Natural killer cell (primary cell): ENCODE measurements at regions not wholly inside any gene's neighbourhood (a gene's known extent, or its start where the extent isn't known, plus 50 kb on each side); places are given as distances from the start of the nearest gene placed in this dataset.

Experiments
- ATAC-seq, 3 donors: fragments of 150-1000 bp in 2 of 3; fragments of 200-7000 bp in 1 of 3; cut with Tn5 transposase; 1 replicate in 1 of 3; 2 replicates in 2 of 3; pipeline ENCODE4 v1.10.0; 2021; ENCODE audit warnings: mild to moderate bottlenecking in 2 of 3, moderate library complexity in 2 of 3
- DNase-seq, 2 donors: peaks; one replicate each; pipeline versions ENCODE4 v3.0.0 to v3.0.0-alpha.2; 2013 to 2021; ENCODE audit warnings: mixed read lengths in 1 of 2
- H3K27ac ChIP-seq: one replicate; pipeline ENCODE4 v1.5.1; 2013; ENCODE audit warnings: mild to moderate bottlenecking, low read length
- H3K27me3 ChIP-seq: one replicate; pipeline ENCODE4 v1.6.1; 2013; ENCODE audit warnings: low read length; ENCODE audit not compliant: control insufficient read depth, insufficient read depth
- H3K36me3 ChIP-seq: one replicate; pipeline ENCODE4 v1.6.1; 2013; ENCODE audit warnings: low read length; ENCODE audit not compliant: control insufficient read depth, insufficient read depth
- H3K4me1 ChIP-seq: one replicate; pipeline ENCODE4 v1.6.1; 2013; ENCODE audit warnings: low read length; ENCODE audit not compliant: control insufficient read depth, insufficient read depth
- H3K4me3 ChIP-seq: one replicate; pipeline ENCODE4 v1.5.1; 2013; ENCODE audit warnings: low read length
- H3K9me3 ChIP-seq: one replicate; pipeline ENCODE4 v1.6.1; 2013; ENCODE audit warnings: low read length; ENCODE audit not compliant: control insufficient read depth, insufficient read depth
- H3K27ac Mint-ChIP-seq, 2 donors: one replicate each; pipeline ENCODE4 v1.8.0; 2022; ENCODE audit warnings: mild to moderate bottlenecking in 2 of 2, mixed read lengths in 2 of 2, moderate library complexity in 1 of 2
- H3K27me3 Mint-ChIP-seq, 2 donors: one replicate each; pipeline ENCODE4 v1.8.0; 2022; ENCODE audit warnings: low read depth in 2 of 2, mixed read lengths in 2 of 2
- H3K36me3 Mint-ChIP-seq: one replicate; pipeline ENCODE4 v1.8.0; 2022; ENCODE audit warnings: mixed read lengths
- H3K4me1 Mint-ChIP-seq, 2 donors: one replicate each; pipeline ENCODE4 v1.8.0; 2022; ENCODE audit warnings: mixed read lengths in 2 of 2
- H3K4me3 Mint-ChIP-seq: one replicate; pipeline ENCODE4 v1.8.0; 2022; ENCODE audit warnings: mild to moderate bottlenecking, moderate library complexity, mixed read lengths
- H3K9me3 Mint-ChIP-seq, 2 donors: one replicate each; pipeline ENCODE4 v1.8.0; 2022; ENCODE audit warnings: mixed read lengths in 2 of 2
- WGBS: methylation state at CpG from one replicate; pipeline ENCODE4 v1.1.7; 2013; ENCODE audit warnings: missing lambda C conversion rate; ENCODE audit not compliant: insufficient coverage; 5-methylcytosine and 5-hydroxymethylcytosine counted together
- intact Hi-C: fragments of 100-400 bp; cut with micrococcal nuclease; formaldehyde crosslinking; loops from one replicate; pipeline ENCODE4 v1.14.2; 2022
- TF ChIP-seq, protein P1 (sequence below): fragments of 200-600 bp; IDR thresholded peaks from one replicate; pipeline ENCODE4 v1.8.0; 2022; ENCODE audit warnings: antibody characterized with exemption

DNA sequence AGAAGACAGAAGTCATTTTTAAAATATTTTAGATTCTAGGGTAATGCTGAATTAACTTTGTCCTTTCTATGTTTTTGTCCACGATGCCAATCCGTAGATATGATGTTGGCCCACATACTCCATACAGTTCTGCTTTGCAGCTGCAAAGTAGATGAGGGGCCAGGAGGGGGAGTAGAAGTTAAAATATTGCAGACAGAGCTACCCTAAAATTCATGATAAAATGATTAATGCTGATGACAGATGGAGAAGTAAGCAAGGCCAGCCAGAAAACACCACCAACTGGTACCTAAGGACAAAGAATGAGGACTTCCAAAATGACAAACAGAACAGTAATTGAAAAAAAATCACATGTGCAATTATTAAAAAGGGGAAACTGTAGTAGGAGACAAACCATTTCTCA lies 756.6 kb upstream of the ARPP21 start:
- no peak overlapping the region for H3K4me3 ChIP-seq
- intact Hi-C loops: no loop called here
- ATAC-seq (no peak), DNase-seq (no peak)
- H3K9me3 Mint-ChIP-seq: peaks cover 0 to 8% of the 10 kb centered on the region in 2 donors
- H3K36me3 ChIP-seq: no peaks in the 10 kb centered on the region
- H3K27me3 ChIP-seq: no peaks in the 10 kb centered on the region
- H3K36me3 Mint-ChIP-seq: no peaks in the 10 kb centered on the region
- H3K27ac ChIP-seq: no peak overlapping the region
- no peak overlapping the region for H3K4me3 Mint-ChIP-seq
- TF ChIP-seq, protein P1, sequence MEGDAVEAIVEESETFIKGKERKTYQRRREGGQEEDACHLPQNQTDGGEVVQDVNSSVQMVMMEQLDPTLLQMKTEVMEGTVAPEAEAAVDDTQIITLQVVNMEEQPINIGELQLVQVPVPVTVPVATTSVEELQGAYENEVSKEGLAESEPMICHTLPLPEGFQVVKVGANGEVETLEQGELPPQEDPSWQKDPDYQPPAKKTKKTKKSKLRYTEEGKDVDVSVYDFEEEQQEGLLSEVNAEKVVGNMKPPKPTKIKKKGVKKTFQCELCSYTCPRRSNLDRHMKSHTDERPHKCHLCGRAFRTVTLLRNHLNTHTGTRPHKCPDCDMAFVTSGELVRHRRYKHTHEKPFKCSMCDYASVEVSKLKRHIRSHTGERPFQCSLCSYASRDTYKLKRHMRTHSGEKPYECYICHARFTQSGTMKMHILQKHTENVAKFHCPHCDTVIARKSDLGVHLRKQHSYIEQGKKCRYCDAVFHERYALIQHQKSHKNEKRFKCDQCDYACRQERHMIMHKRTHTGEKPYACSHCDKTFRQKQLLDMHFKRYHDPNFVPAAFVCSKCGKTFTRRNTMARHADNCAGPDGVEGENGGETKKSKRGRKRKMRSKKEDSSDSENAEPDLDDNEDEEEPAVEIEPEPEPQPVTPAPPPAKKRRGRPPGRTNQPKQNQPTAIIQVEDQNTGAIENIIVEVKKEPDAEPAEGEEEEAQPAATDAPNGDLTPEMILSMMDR: no peak
- no peaks in the 10 kb centered on the region for H3K27me3 Mint-ChIP-seq
- H3K4me1 Mint-ChIP-seq: no peaks in the 10 kb centered on the region
- no peaks in the 10 kb centered on the region for H3K9me3 ChIP-seq
- H3K4me1 ChIP-seq: no peaks in the 10 kb centered on the region
- WGBS: 78% methylated on average over 2 of the region's 2 CpGs
- H3K27ac Mint-ChIP-seq: no peak overlapping the region

DNA sequence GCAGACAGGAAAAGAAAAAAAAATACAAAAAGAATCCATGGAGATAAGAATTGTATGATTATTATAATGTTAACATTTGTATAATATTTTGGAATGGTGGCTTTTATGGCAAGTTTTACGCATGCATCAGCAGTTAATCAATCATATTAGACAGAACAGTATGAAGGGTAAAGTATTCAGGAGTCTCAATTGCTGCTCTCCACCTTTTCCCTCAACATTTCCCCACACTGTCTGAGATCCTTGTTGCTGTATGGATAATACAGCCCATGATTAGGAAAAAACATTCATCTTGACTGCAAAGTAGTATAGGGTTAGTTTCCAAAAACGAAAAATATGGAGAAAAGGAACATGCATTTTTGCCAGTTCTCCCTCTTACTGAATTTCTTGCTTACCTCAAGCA lies 755.3 kb upstream of the ARPP21 start:
- no peaks in the 10 kb centered on the region for H3K36me3 Mint-ChIP-seq
- intact Hi-C loops: no loop called here
- ATAC-seq (no peak), DNase-seq (no peak)
- Histone ChIP-seq H3K4me1 (no peaks in the 10 kb centered on the region), H3K27ac (no peak overlapping the region), H3K4me3 (no peak overlapping the region), H3K9me3 (no peaks in the 10 kb centered on the region), H3K27me3 (no peaks in the 10 kb centered on the region), H3K36me3 (no peaks in the 10 kb centered on the region)
- H3K27me3 Mint-ChIP-seq: no peaks in the 10 kb centered on the region
- H3K9me3 Mint-ChIP-seq: peaks cover 0 to 10% of the 10 kb centered on the region in 2 donors
- no peaks in the 10 kb centered on the region for H3K4me1 Mint-ChIP-seq
- TF ChIP-seq, protein P1: no peak
- WGBS: 80% methylated on average over 1 of the region's 2 CpGs
- H3K4me3 Mint-ChIP-seq: no peak overlapping the region
- H3K27ac Mint-ChIP-seq: no peak overlapping the region

DNA sequence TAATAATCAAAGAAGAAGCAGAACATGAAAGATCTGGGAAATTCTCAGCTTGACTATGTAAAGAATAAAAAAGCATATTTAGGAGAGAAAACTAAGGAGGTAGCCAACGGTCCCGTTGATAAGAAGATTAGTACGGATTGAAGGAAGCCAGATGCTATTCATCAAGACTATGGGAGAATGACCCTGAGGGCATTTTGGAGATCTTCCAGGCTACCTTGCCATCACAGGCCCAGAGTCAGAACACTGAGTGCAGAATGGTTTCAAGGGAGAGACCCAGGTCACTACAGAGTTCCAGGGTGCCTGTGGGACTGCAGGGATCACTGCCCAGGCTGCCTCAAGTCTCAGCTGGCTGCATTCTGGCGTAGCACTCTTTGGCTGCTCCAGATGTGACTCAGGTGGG lies 752.9 kb upstream of the ARPP21 start:
- no peaks in the 10 kb centered on the region for H3K4me1 Mint-ChIP-seq
- Histone ChIP-seq H3K27me3 (no peaks in the 10 kb centered on the region), H3K9me3 (no peaks in the 10 kb centered on the region), H3K4me3 (no peak overlapping the region), H3K27ac (no peak overlapping the region), H3K36me3 (no peaks in the 10 kb centered on the region), H3K4me1 (no peaks in the 10 kb centered on the region)
- H3K4me3 Mint-ChIP-seq: no peak overlapping the region
- 83% methylated on average over 4 of the region's 4 CpGs for WGBS
- H3K27ac Mint-ChIP-seq: no peak overlapping the region
- no peak for DNase-seq
- TF ChIP-seq, protein P1: no peak
- H3K9me3 Mint-ChIP-seq: peaks cover 6 to 14% of the 10 kb centered on the region in 2 donors
- H3K36me3 Mint-ChIP-seq: no peaks in the 10 kb centered on the region
- no peak for ATAC-seq
- H3K27me3 Mint-ChIP-seq: no peaks in the 10 kb centered on the region
- intact Hi-C loops: no loop called here

DNA sequence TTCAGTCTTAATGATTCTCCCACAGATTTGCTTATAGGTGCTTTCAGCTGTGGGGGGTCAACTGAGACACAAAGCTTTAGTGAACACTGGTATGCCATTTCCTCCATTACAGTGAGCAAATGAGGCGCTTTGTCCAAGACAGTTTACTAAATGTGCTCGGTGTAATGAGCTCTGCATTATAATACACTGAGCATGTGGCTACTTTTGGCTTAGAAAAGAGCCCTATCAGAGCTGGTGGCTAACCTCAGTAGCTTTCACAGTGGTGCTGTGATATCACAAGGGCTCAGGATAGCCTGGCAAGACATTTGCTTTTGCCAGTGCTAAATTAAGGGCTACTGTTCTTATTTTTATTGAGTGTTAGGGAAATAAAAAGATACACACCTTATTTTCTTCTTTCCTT lies 749.7 kb upstream of the ARPP21 start:
- WGBS: 87% methylated on average over 2 of the region's 2 CpGs
- peaks cover 10 to 18% of the 10 kb centered on the region in 2 donors for H3K9me3 Mint-ChIP-seq
- Histone ChIP-seq H3K36me3 (no peaks in the 10 kb centered on the region), H3K9me3 (no peaks in the 10 kb centered on the region), H3K27me3 (no peaks in the 10 kb centered on the region), H3K4me1 (no peaks in the 10 kb centered on the region), H3K4me3 (no peak overlapping the region), H3K27ac (no peak overlapping the region)
- H3K27ac Mint-ChIP-seq: no peak overlapping the region
- H3K4me3 Mint-ChIP-seq: no peak overlapping the region
- ATAC-seq: no peak
- H3K4me1 Mint-ChIP-seq: no peaks in the 10 kb centered on the region
- no peak for DNase-seq
- intact Hi-C loops: no loop called here
- no peaks in the 10 kb centered on the region for H3K27me3 Mint-ChIP-seq
- H3K36me3 Mint-ChIP-seq: no peaks in the 10 kb centered on the region
- TF ChIP-seq, protein P1: no peak
